NCI-H1436 (cell line): ENCODE measurements at regions not wholly inside any gene's neighbourhood (a gene's known extent, or its start where the extent isn't known, plus 50 kb on each side); places are given as distances from the start of the nearest gene placed in this dataset.
"Not testable (repeated sequence)": the region's sequence is repeated elsewhere in the genome, so short reads cannot be mapped to it uniquely, and the experiment has no call there.

ENCODE experiments used
- DNase-seq: peaks from one replicate; lab custom pipeline; 2025; lab: John Stamatoyannopoulos, UW

GRCh38 chr7:155377838-155378579 is 79.9 kb upstream of the EN2 start:
- DNase-seq: no peak

GRCh38 chr7:155378580-155378934 is 79.4 kb upstream of the EN2 start:
- DNase-seq: no peak

- no peak for DNase-seq
Observed at GRCh38 chr7:155378959-155379871, 78.7 kb upstream of the EN2 start.

GRCh38 chr7:155380221-155380861 is 77.6 kb upstream of the EN2 start:
- peak; percentile 36 for DNase-seq

GRCh38 chr7:155380976-155381851 is 76.7 kb upstream of the EN2 start:
- DNase-seq: no peak

GRCh38 chr7:155381852-155382801 is 75.8 kb upstream of the EN2 start:
- DNase-seq: no peak

- DNase-seq: no peak
Observed at GRCh38 chr7:155382802-155383171, 75.1 kb upstream of the EN2 start.

DNA sequence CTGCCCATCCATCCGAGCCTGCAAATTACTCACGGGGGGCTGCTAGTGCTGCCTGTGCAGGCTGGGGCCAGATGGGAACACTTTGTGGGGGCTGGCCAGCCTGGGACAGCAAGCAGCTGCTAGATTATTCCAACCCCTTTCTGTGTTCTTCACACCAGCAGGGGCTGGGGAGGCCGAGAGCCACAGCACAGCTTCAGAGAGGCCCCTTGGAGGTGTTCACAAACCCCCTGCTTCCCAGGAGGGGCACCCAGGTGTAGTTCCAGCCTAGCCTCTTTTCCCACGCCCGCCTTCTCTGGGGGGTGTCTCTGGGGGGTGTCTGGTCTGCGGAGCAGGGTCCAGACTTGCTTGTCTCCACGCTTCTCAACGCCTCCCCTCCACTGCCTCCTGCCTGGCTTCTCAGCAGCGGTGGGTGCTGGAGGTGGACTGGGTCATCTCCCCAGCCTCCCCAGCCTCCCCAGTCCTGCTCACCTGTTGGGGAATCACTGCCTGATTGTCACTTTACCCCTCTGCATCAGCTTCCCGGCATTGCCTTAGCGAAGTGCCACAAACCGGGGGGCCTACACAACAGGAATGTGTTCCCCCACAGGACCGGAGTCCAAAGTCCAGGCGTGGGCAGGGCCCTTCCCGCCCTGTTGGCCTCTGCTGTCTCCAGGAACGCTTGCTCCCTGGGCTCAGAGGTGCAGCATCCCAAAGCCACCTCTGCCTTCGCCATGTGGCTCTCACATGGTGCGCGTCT is 74.0 kb upstream of the EN2 start:
- DNase-seq: no peak

DNA sequence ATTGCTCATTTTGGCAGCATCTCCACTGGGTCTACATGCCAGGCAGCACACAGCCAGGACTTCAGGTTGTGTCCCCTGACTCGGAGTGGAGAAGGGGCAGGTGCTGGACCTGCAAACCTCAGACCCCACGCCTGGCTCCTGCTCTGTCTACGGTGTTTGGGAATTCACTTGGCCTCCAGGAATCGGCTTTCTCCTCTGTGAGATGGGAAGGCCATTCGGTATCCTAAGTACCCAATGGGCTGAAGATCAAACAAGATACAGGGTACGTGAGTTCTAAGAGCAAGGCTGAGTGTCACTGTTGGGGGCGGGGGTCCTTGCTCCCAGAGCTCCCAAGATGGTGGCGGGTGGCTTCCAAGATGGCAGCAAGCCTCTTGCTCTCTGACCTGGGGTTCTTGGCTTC is 73.2 kb upstream of the EN2 start:
- DNase-seq: no peak

- not testable (repeated sequence) for DNase-seq
Observed at GRCh38 chr7:155385182-155385581, 72.7 kb upstream of the EN2 start.

DNA sequence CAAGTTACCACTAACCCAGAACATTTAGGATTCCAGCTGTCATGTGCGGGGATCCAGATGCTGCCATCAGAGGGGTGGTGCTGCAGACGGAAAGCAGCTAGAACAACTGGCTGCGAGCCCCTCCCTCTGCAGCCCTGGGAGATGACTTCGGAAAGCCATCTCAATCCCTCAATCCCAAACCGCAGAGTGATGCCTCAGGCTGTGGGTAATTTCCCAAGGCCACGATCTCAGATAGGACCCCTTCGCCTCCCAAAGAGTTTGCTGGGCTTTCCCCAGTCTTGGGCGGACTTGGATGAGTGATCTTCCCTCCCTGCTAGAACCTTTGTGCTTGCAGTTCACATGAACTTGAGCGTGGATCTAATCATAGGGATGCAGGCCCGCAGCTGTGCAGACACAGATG is 71.3 kb upstream of the EN2 start:
- no peak for DNase-seq

DNA sequence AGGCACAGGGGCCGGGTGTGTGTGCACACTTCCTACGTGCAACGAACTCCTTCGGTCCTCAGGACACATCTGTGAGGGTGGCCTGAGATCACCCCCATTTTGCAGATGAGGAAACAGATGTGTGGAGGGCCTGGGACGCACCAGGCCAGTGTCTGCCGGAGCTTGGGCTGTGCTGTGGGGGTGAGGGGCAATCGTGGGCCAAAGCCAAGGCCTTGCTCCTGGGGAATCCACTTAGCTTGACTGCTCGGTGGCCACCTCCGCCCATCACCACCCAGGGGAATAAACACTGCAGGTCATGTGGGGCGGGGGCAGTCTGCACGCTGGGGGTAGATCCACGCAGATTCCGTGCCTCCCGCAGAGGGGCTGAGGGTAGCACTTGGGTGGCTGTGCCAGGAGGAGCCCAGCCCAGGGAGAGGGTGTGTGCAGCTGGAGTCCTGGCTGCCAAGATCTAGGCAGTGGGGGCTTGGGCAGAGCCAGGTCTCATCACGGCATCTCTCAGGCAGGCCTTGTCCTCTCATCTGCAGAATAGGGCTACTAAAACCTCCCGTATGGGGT is 70.8 kb upstream of the EN2 start:
- DNase-seq: no peak

- no peak for DNase-seq
Observed at GRCh38 chr7:155388561-155388960, 69.4 kb upstream of the EN2 start.

DNA sequence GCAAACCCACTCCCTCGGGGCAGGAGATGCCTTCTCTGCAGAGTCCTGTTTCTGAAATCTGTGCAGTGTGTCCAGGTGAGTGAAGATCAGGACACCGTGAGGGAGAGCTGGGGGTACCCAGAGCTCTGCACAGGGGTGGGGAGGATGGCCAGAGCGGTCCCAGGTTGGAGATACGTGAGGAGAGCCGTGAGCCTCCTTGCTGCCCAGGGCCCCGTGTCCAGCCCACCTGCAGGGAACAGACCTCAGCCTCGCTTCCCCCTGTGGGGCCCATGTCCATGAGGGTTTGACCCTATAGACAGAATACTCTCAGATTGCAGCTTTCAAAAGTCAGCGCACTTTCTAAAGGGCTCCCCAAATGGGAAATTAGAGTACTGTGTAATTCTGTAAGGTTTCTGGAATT is 66.5 kb upstream of the EN2 start:
- no peak for DNase-seq

- DNase-seq: no peak
Observed at GRCh38 chr7:155392726-155393570, 65.0 kb upstream of the EN2 start.

- DNase-seq: no peak
Observed at GRCh38 chr7:155394413-155394812, 63.5 kb upstream of the EN2 start.

DNA sequence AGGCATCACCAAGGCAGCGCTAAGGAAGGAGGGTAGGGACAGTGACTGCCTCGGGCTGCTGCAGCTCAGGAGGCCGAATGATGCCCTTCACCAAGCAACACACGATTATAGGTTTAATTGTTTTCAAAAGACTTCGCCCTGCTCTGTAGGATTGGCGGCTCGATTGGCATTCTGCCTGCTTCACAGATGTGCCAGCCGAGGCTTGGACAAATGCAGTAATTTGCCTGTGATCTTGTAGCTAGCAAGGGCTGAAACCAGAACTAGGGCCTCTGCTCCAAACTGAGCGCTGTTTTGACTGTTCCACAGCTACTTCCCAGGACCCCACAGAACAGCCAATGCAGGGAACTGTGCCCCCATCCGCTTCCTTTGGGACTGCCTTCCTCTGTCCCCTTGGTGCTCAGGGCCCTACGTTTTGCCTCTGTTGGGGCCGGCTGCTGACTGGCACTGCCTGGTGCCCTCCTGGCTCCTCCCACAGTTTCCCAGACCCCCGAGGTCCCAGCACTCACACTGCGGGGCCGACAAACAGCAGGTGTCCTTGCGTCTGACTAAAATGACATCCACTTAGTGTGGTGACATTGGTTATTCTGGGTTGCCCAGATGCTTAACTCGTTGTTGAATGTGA is 62.6 kb upstream of the EN2 start:
- no peak for DNase-seq

DNA sequence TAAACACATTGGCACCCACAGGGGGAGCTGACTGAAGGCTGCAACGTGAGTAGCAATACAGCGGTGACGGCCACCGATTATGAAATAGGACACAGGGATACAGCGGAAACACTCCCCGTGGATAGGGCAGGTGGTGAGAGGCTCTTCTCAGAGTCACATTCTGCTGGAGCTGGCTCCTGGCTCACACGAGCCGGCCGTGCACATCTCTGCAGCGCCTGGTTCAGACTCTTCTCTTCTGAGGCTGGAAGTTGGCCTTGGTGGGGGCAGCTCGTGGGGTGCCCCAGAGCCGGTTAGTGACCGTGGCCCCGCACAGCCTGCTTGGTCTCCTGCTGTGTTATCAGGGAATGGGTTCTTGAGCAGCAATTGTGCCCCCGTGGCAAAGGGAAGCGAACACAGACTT is 61.3 kb upstream of the EN2 start:
- no peak for DNase-seq
